A673 (cell line): ENCODE measurements at regions not wholly inside any gene's neighbourhood (a gene's known extent, or its start where the extent isn't known, plus 50 kb on each side); places are given as distances from the start of the nearest gene placed in this dataset.

Source experiments
- BruUV-seq: library from RNA; stranded (reverse); fragments of 400-500 nt; replicated peaks from 2 replicates; lab custom pipeline; 2021; lab: Mats Ljungman, UMichigan
- CTCF ChIA-PET: fragments of 300-600 bp; sonication (Branson Sonifier 250); formaldehyde crosslinking; loops from one replicate; lab custom pipeline; 2022; ENCODE audit warnings: antibody characterized with exemption; lab: Charles Lee
- POLR2A ChIA-PET: fragments of 300-600 bp; sonication (Branson Sonifier 250); formaldehyde crosslinking; loops from one replicate; lab custom pipeline; 2022; ENCODE audit warnings: antibody characterized with exemption; ENCODE audit not compliant: low non-redundant PET; lab: Charles Lee
- DNase-seq: peaks from one replicate; pipeline ENCODE4 v3.0.0-alpha.2; 2015; ENCODE audit warnings: low spot score
- H3K27ac ChIP-seq: fragments of 200-600 bp; sonication (generic); 2 replicates; pipeline ENCODE4 v1.5.1; 2016; ENCODE audit warnings: mixed run types, low read depth, mild to moderate bottlenecking, mixed read lengths, antibody characterized with exemption, low read length; ENCODE audit not compliant: poor library complexity, severe bottlenecking
- H3K27me3 ChIP-seq: fragments of 200-600 bp; sonication (generic); replicated peaks from 2 replicates; pipeline ENCODE4 v1.6.1; 2017; ENCODE audit warnings: mixed run types, low read depth, mild to moderate bottlenecking, mixed read lengths, antibody characterized with exemption, low read length; ENCODE audit not compliant: insufficient read depth, poor library complexity
- H3K36me3 ChIP-seq: fragments of 200-600 bp; sonication (generic); 2 replicates; pipeline ENCODE4 v1.6.1; 2016; ENCODE audit warnings: mixed run types, mild to moderate bottlenecking, mixed read lengths, antibody characterized with exemption, low read length; ENCODE audit not compliant: insufficient read depth, poor library complexity, severe bottlenecking
- H3K4me1 ChIP-seq: fragments of 200-600 bp; sonication (generic); 2 replicates; pipeline ENCODE4 v1.6.1; 2017; ENCODE audit warnings: mixed run types, mild to moderate bottlenecking, mixed read lengths, antibody characterized with exemption, low read length; ENCODE audit not compliant: insufficient read depth, poor library complexity, severe bottlenecking
- H3K4me3 ChIP-seq: fragments of 200-600 bp; sonication (generic); 2 replicates; pipeline ENCODE4 v1.5.1; 2016; ENCODE audit warnings: low read depth, mixed run types, mild to moderate bottlenecking, mixed read lengths, low read length; ENCODE audit not compliant: poor library complexity, severe bottlenecking
- H3K9me3 ChIP-seq: fragments of 200-600 bp; sonication (generic); 2 replicates; pipeline ENCODE4 v1.6.1; 2016; ENCODE audit warnings: mixed run types, low read depth, mild to moderate bottlenecking, mixed read lengths, antibody characterized with exemption, low read length; ENCODE audit not compliant: poor library complexity, severe bottlenecking
- EZH2 ChIP-seq: fragments of 200-600 bp; sonication (generic); IDR thresholded peaks from 2 replicates; pipeline ENCODE4 v1.6.1; 2017; ENCODE audit warnings: borderline replicate concordance, low read depth, mild to moderate bottlenecking, mixed read lengths, antibody characterized with exemption, low read length; ENCODE audit not compliant: poor library complexity, severe bottlenecking
- intact Hi-C: fragments of 100-400 bp; cut with micrococcal nuclease; formaldehyde crosslinking; loops from one replicate; pipeline ENCODE4 v1.10.0; 2022; ENCODE audit not compliant: unreplicated experiment
- TF ChIP-seq, protein P1 (sequence below): fragments of 300-800, 200-600 bp; sonication (generic); conservative IDR thresholded peaks from 2 replicates; pipeline ENCODE4 v1.5.1; 2017; ENCODE audit warnings: low read depth, mild to moderate bottlenecking, antibody characterized with exemption, low read length, moderate library complexity, mixed read lengths

DNA sequence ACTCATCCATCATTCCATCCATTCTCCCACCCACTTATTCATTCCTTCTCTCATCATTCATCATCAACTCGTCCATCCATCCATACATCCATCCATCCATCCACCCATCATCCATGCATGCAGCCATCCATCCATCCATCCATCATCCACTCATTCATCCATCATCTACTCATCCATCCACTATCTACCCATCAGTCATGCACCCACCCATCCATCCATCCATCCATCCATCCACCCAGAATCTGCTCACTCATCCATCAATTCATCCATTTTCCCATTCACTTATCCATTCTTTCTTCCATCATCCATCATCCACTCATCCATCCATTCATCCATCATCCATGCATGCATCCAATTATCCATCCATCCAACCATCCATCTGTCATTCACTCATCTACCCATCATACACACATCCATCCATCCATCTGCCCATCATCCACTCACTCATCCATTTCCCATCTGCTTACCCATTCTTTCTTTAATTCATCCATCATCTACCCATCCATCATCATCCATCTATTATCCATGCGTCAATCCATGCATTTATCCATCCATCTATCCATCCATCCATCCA, 107.1 kb upstream of the WSCD2 start:
- H3K4me3 ChIP-seq = no peak overlapping the region
- DNase-seq = no peak
- BruUV-seq = no TSS peak
- no peak overlapping the region for H3K27ac ChIP-seq
- intact Hi-C loops = no loop called here
- ChIA-PET POLR2A (no interaction called here), CTCF (no interaction called here)
- TF ChIP-seq, protein P1, sequence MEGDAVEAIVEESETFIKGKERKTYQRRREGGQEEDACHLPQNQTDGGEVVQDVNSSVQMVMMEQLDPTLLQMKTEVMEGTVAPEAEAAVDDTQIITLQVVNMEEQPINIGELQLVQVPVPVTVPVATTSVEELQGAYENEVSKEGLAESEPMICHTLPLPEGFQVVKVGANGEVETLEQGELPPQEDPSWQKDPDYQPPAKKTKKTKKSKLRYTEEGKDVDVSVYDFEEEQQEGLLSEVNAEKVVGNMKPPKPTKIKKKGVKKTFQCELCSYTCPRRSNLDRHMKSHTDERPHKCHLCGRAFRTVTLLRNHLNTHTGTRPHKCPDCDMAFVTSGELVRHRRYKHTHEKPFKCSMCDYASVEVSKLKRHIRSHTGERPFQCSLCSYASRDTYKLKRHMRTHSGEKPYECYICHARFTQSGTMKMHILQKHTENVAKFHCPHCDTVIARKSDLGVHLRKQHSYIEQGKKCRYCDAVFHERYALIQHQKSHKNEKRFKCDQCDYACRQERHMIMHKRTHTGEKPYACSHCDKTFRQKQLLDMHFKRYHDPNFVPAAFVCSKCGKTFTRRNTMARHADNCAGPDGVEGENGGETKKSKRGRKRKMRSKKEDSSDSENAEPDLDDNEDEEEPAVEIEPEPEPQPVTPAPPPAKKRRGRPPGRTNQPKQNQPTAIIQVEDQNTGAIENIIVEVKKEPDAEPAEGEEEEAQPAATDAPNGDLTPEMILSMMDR = no peak
- no peak for TF ChIP-seq EZH2
- peaks cover 31% of the 10 kb centered on the region for H3K27me3 ChIP-seq
- no peaks in the 10 kb centered on the region for H3K4me1 ChIP-seq
- no peaks in the 10 kb centered on the region for H3K9me3 ChIP-seq
- no peaks in the 10 kb centered on the region for H3K36me3 ChIP-seq

DNA sequence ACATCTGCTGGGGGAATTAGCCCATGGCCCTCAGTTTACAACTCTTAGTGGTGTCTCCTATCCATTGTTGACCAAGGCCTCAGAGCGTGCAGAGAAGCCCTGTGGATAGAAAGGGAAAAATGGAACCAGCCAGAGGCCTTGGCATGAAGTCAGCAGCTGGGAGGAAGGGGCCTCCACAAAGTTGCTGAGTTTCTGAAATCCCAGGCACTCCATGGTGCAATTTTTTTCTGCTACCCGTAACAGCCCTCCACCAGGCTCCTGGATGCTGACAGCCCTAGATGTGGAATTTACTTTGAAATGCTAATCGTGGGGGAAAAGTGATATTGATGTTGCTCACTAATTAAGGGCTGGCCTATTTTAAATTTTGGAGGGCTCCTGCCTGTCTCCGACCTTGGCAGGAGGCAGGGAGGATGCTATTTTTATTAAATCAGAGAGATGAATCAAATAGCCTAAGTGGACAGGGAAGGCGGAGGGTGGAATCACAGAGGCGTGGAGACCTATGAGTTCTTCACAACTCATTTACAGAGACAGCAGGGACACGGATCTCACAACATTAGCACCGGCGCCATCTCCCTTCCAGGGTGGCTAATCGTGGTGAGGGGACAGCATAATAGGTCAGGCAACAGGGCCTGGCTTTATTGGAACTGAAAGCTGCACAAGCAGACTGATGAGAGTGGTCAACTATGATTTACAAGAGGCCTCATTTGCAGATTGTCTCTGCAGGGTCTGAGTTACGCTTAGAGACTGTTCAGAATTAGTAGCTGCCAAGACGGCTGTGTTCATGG, 99.8 kb upstream of the WSCD2 start:
- CTCF ChIA-PET = no interaction called here
- DNase-seq = no peak
- no TSS peak for BruUV-seq

DNA sequence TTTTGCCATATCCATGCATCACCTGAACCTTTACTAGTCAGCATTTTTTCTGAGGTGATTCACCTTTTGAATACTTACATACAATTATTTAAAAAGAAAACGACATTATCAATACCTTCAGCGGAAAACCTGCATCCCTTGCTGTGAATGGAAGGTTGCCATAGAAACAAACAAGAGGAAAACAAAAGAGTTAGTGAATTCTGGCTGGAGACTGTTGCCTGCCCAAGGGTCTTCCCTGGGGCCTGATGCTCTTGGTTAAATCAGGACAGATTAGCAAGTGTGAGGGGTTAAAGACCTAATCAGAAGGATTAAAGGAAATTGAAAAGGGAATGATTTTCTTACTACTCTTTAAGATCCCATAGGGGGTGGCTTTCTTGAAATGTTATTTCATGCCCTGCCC, 96.0 kb upstream of the WSCD2 start:
- H3K9me3 ChIP-seq = no peaks in the 10 kb centered on the region
- no peak for DNase-seq
- CTCF ChIA-PET = no interaction called here
- H3K4me1 ChIP-seq = no peaks in the 10 kb centered on the region
- H3K27me3 ChIP-seq = peaks cover 5% of the 10 kb centered on the region
- intact Hi-C loops = no loop called here
- POLR2A ChIA-PET = no interaction called here
- TF ChIP-seq, protein P1 = no peak
- no peak for TF ChIP-seq EZH2
- no TSS peak for BruUV-seq
- H3K27ac ChIP-seq = no peak overlapping the region
- no peaks in the 10 kb centered on the region for H3K36me3 ChIP-seq
- no peak overlapping the region for H3K4me3 ChIP-seq

More for the DNA sequence above, 99.8 kb upstream of the WSCD2 start:
- TF ChIP-seq, protein P1 = no peak
- TF ChIP-seq EZH2 = no peak
- POLR2A ChIA-PET = no interaction called here
- Histone ChIP-seq H3K36me3 (no peaks in the 10 kb centered on the region), H3K27ac (no peak overlapping the region), H3K27me3 (peaks cover 15% of the 10 kb centered on the region), H3K4me3 (no peak overlapping the region), H3K4me1 (no peaks in the 10 kb centered on the region), H3K9me3 (no peaks in the 10 kb centered on the region)
- intact Hi-C loops = no loop called here
